HUES6 (cell line): ENCODE measurements at regions not wholly inside any gene's neighbourhood (a gene's known extent, or its start where the extent isn't known, plus 50 kb on each side); places are given as distances from the start of the nearest gene placed in this dataset.

Source experiments
- H3K27ac ChIP-seq: 2 replicates; pipeline ENCODE4 v1.7.0; 2013; ENCODE audit warnings: low read depth, mild to moderate bottlenecking, low read length, inconsistent platforms
- H3K27me3 ChIP-seq: 2 replicates; pipeline ENCODE4 v1.6.1; 2013; ENCODE audit warnings: low read length; ENCODE audit not compliant: control insufficient read depth, insufficient read depth
- H3K36me3 ChIP-seq: 2 replicates; pipeline ENCODE4 v1.6.1; 2013; ENCODE audit warnings: low read length; ENCODE audit not compliant: control insufficient read depth, insufficient read depth
- H3K4me1 ChIP-seq: 2 replicates; pipeline ENCODE4 v1.6.1; 2013; ENCODE audit warnings: low read length; ENCODE audit not compliant: control insufficient read depth, insufficient read depth
- H3K4me3 ChIP-seq: 2 replicates; pipeline ENCODE4 v1.5.1; 2013; ENCODE audit warnings: low read depth, low read length
- H3K9ac ChIP-seq: one replicate; pipeline ENCODE4 v1.6.1; 2013; ENCODE audit warnings: mild to moderate bottlenecking, low read length
- H3K9me3 ChIP-seq: 2 replicates; pipeline ENCODE4 v1.6.1; 2013; ENCODE audit warnings: low read depth, low read length; ENCODE audit not compliant: control insufficient read depth, insufficient read depth

DNA sequence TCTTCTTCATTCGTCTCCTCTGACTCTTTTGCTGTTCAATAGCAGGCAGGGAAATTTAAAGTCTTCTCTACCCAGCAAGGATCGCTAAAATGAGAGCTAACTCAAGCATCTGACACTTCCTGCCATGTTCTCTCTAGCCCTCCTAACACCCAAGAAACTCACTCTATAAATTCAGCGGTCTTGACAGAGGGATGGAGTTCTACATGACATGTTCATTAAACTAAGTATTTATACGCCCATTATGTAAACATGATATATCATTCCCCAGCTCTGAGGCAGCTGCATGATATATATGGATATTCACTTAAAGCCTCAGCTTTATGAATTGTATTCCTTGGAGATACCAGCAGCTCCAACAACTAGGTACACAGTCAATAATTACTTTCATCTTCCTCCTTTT lies 231.0 kb downstream of the METTL4 start:
- Histone ChIP-seq H3K27me3 (no peaks in the 10 kb centered on the region), H3K36me3 (no peaks in the 10 kb centered on the region), H3K4me1 (no peaks in the 10 kb centered on the region), H3K9ac (no peak overlapping the region), H3K4me3 (no peak overlapping the region), H3K27ac (no peak overlapping the region), H3K9me3 (no peaks in the 10 kb centered on the region)

- H3K27me3 ChIP-seq, result no peaks in the 10 kb centered on the region
- no peak overlapping the region for H3K9ac ChIP-seq
- no peaks in the 10 kb centered on the region for H3K4me1 ChIP-seq
- no peak overlapping the region for H3K27ac ChIP-seq
- H3K36me3 ChIP-seq, result no peaks in the 10 kb centered on the region
- H3K4me3 ChIP-seq, result no peak overlapping the region
- H3K9me3 ChIP-seq, result no peaks in the 10 kb centered on the region
Observed at GRCh38 chr18:2348003-2348402, 223.3 kb downstream of the METTL4 start.

GRCh38 chr18:2351126-2351850 lies 220.0 kb downstream of the METTL4 start:
- H3K27ac ChIP-seq, result no peak overlapping the region
- no peak overlapping the region for H3K9ac ChIP-seq
- no peaks in the 10 kb centered on the region for H3K27me3 ChIP-seq
- H3K4me3 ChIP-seq, result no peak overlapping the region
- no peaks in the 10 kb centered on the region for H3K36me3 ChIP-seq
- H3K4me1 ChIP-seq, result no peaks in the 10 kb centered on the region
- H3K9me3 ChIP-seq, result no peaks in the 10 kb centered on the region

GRCh38 chr18:2354292-2354691 lies 217.0 kb downstream of the METTL4 start:
- Histone ChIP-seq H3K9me3 (no peaks in the 10 kb centered on the region), H3K27ac (no peak overlapping the region), H3K4me3 (no peak overlapping the region), H3K27me3 (no peaks in the 10 kb centered on the region), H3K4me1 (no peaks in the 10 kb centered on the region), H3K9ac (no peak overlapping the region), H3K36me3 (no peaks in the 10 kb centered on the region)

- Histone ChIP-seq H3K4me1 (no peaks in the 10 kb centered on the region), H3K36me3 (no peaks in the 10 kb centered on the region), H3K27ac (no peak overlapping the region), H3K9me3 (no peaks in the 10 kb centered on the region), H3K9ac (no peak overlapping the region), H3K4me3 (no peak overlapping the region), H3K27me3 (no peaks in the 10 kb centered on the region)
Observed at GRCh38 chr18:2356906-2357305, 214.4 kb downstream of the METTL4 start.

GRCh38 chr18:2360861-2361260 lies 210.4 kb downstream of the METTL4 start:
- Histone ChIP-seq H3K4me3 (no peak overlapping the region), H3K27ac (no peak overlapping the region), H3K9ac (no peak overlapping the region), H3K27me3 (no peaks in the 10 kb centered on the region), H3K36me3 (no peaks in the 10 kb centered on the region), H3K9me3 (no peaks in the 10 kb centered on the region), H3K4me1 (peaks cover 12% of the 10 kb centered on the region; the same call in 1 of the 2 replicates)

- H3K36me3 ChIP-seq, result no peaks in the 10 kb centered on the region
- H3K9ac ChIP-seq, result no peak overlapping the region
- H3K4me1 ChIP-seq, result peaks cover 12% of the 10 kb centered on the region; the same call in 1 of the 2 replicates
Observed at GRCh38 chr18:2368102-2368501, 203.2 kb downstream of the METTL4 start.

DNA sequence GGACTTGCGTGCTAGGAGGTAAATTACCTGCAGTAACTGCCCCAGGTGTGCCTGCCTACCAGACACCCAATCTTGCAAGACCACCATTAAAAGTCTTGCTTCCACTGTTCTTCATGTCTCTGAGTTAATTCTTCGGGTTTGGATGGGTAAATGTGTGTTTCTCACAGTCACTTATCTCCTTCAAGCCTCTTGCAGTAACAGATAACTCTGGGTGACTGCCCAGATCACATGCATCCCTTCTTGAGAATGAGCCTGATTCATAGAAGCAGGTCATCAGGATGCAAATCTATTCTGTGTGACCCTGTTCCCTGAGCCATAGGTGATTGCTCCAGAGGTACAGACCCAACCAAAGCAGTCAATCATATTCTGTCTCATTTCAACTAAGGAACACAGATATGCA lies 194.6 kb downstream of the METTL4 start:
- H3K36me3 ChIP-seq, result no peaks in the 10 kb centered on the region
- no peaks in the 10 kb centered on the region for H3K4me1 ChIP-seq
- H3K4me3 ChIP-seq, result no peak overlapping the region
- H3K9ac ChIP-seq, result no peak overlapping the region
- no peaks in the 10 kb centered on the region for H3K9me3 ChIP-seq
- no peak overlapping the region for H3K27ac ChIP-seq
- no peaks in the 10 kb centered on the region for H3K27me3 ChIP-seq

More at GRCh38 chr18:2368102-2368501, 203.2 kb downstream of the METTL4 start:
- H3K27me3 ChIP-seq, result no peaks in the 10 kb centered on the region
- no peaks in the 10 kb centered on the region for H3K9me3 ChIP-seq
- no peak overlapping the region for H3K4me3 ChIP-seq
- no peak overlapping the region for H3K27ac ChIP-seq

GRCh38 chr18:2380101-2380500 lies 191.2 kb downstream of the METTL4 start:
- Histone ChIP-seq H3K27ac (no peak overlapping the region), H3K4me3 (no peak overlapping the region), H3K36me3 (no peaks in the 10 kb centered on the region), H3K9ac (no peak overlapping the region), H3K9me3 (no peaks in the 10 kb centered on the region), H3K27me3 (no peaks in the 10 kb centered on the region), H3K4me1 (no peaks in the 10 kb centered on the region)

- Histone ChIP-seq H3K9me3 (no peaks in the 10 kb centered on the region), H3K36me3 (no peaks in the 10 kb centered on the region)
Observed at GRCh38 chr18:2381539-2381938, 189.8 kb downstream of the METTL4 start.

GRCh38 chr18:2387588-2387987 lies 183.7 kb downstream of the METTL4 start:
- Histone ChIP-seq H3K27me3 (no peaks in the 10 kb centered on the region), H3K27ac (no peak overlapping the region), H3K36me3 (no peaks in the 10 kb centered on the region), H3K9ac (no peak overlapping the region), H3K9me3 (0 out of 2 replicates have a peak, but pooled peaks cover 4% of the 10 kb centered on the region), H3K4me1 (no peaks in the 10 kb centered on the region), H3K4me3 (no peak overlapping the region)

More at GRCh38 chr18:2381539-2381938, 189.8 kb downstream of the METTL4 start:
- H3K27ac ChIP-seq, result no peak overlapping the region
- H3K9ac ChIP-seq, result no peak overlapping the region
- no peaks in the 10 kb centered on the region for H3K27me3 ChIP-seq
- no peaks in the 10 kb centered on the region for H3K4me1 ChIP-seq
- H3K4me3 ChIP-seq, result no peak overlapping the region
